ENCODE measurements at regions not wholly inside any gene's neighbourhood (a gene's known extent, or its start where the extent isn't known, plus 50 kb on each side); places are given as distances from the start of the nearest gene placed in this dataset.

- no peaks in the 10 kb centered on the region for H3K79me2 ChIP-seq (ENCODE audit: control insufficient read depth, insufficient read depth, low read length)
- FAIRE-seq (no peak), ATAC-seq (peak; percentile 85), DNase-seq (ENCODE audit: low read depth, low spot score) (peak; percentile 2)
- ChIA-PET SMC1A (ENCODE audit: uncharacterized antibody, unreplicated experiment) (no interaction called here), POLR2A (no interaction called here), CTCF (interaction anchor here (0.6 kb wide), 1 partner anchor 8 kb away, joined by 5 read pairs; no protein-coding TSS in a partner anchor), RAD21 (ENCODE audit: unreplicated experiment) (no interaction called here)
- H2AFZ ChIP-seq (ENCODE audit: control insufficient read depth, low read depth, low read length): no peak overlapping the region
- in situ Hi-C loops (cut with MboI): no loop called here
- 0% methylated on average over 2 of the region's 2 CpGs for WGBS (ENCODE audit: insufficient coverage, insufficient replicate concordance, low lambda C conversion rate, missing lambda C conversion rate)
- no peak overlapping the region for H3K4me3 ChIP-seq
- H3K9me3 ChIP-seq (replicated peaks; ENCODE audit: control insufficient read depth, insufficient read depth, low read length): no peaks in the 10 kb centered on the region
- TF ChIP-seq, protein P1, sequence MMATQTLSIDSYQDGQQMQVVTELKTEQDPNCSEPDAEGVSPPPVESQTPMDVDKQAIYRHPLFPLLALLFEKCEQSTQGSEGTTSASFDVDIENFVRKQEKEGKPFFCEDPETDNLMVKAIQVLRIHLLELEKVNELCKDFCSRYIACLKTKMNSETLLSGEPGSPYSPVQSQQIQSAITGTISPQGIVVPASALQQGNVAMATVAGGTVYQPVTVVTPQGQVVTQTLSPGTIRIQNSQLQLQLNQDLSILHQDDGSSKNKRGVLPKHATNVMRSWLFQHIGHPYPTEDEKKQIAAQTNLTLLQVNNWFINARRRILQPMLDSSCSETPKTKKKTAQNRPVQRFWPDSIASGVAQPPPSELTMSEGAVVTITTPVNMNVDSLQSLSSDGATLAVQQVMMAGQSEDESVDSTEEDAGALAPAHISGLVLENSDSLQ (IDR thresholded peaks at IDR 0.05): peak; percentile 55
- TF ChIP-seq FOXK2 (IDR thresholded peaks at IDR 0.05) (no peak), IKZF1 (conservative IDR thresholded peaks at IDR 0.05) (0 out of 2 replicates have a peak, but pooled peaks have one; percentile 17), MEF2B (IDR thresholded peaks at IDR 0.05; ENCODE audit: partially characterized antibody, poor library complexity, severe bottlenecking) (no peak), NFIC (IDR thresholded peaks at IDR 0.05; ENCODE audit: low read depth, low read length) (no peak), IRF5 (IDR thresholded peaks at IDR 0.05; ENCODE audit: borderline replicate concordance) (no peak), IKZF2 (IDR thresholded peaks at IDR 0.05) (0 out of 4 replicates have a peak, but pooled peaks of 1 of the 2 experiments have one; percentile 21), MTA2 (IDR thresholded peaks at IDR 0.05; ENCODE audit: low read depth) (peak; percentile 28; the same call in 1 of the 2 replicates)
- H3K9ac ChIP-seq (ENCODE audit: control insufficient read depth, insufficient read depth, low read length): no peak overlapping the region
- intact Hi-C loops (cut with micrococcal nuclease; ENCODE audit: unreplicated experiment): no loop called here
- no peaks in the 10 kb centered on the region for H3K27me3 ChIP-seq (replicated peaks in 1 of 2; ENCODE audit: control insufficient read depth in 2 of 2, insufficient read depth in 2 of 2, low read length in 1 of 2)
- H4K20me1 ChIP-seq (ENCODE audit: control insufficient read depth, insufficient read depth): no peaks in the 10 kb centered on the region
- no peaks in the 10 kb centered on the region for H3K36me3 ChIP-seq (ENCODE audit: control insufficient read depth in 2 of 2, insufficient read depth in 2 of 2, low read length in 1 of 2)
- H3K27ac ChIP-seq (ENCODE audit: control insufficient read depth, insufficient read depth): no peak overlapping the region
- BruUV-seq (replicated peaks): no TSS peak
- no peak overlapping the region; the same call in 1 of the 2 replicates for H3K4me2 ChIP-seq (ENCODE audit: control insufficient read depth, insufficient read depth)
- no peaks in the 10 kb centered on the region for H3K4me1 ChIP-seq (ENCODE audit: control insufficient read depth, insufficient read depth, low read length)
These were observed 257.1 kb upstream of the TENM4 start for GRCh38 chr11:79697905-79698304.
